ENCODE measurements at regions not wholly inside any gene's neighbourhood (a gene's known extent, or its start where the extent isn't known, plus 50 kb on each side); places are given as distances from the start of the nearest gene placed in this dataset.

DNA sequence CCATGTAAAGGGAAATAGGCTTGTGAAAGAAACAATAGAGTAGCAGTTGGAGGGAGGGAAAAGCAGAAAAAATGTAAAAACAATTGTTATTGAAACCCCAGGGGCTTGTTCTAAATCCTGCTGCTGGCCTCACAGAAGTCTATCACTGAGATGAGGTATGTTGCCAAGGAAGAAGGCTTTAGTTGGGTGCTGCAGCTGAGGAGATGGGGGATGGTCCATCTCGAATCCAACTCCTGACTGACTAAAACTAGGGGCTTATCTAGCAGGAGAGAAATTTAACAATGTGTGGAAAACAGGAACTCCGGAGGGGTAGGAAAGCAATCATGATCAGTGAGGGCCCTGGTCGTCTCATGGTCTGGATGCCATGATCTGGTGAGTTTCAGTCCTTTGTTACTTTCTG lies 225.0 kb upstream of the EXOC2 start:
- no peaks in the 10 kb centered on the region for H3K4me1 ChIP-seq
- DNase-seq (ENCODE audit: low spot score in 2 of 2), result no peak
- no peaks in the 10 kb centered on the region for H3K36me3 ChIP-seq
- no peak overlapping the region for H3K4me3 ChIP-seq
- WGBS, 2 donors, result 72 to 82% methylated on average over 3 of the region's 3 CpGs
- no peak for TF ChIP-seq POLR2A (IDR thresholded peaks at IDR 0.05)
- TF ChIP-seq, protein P1, sequence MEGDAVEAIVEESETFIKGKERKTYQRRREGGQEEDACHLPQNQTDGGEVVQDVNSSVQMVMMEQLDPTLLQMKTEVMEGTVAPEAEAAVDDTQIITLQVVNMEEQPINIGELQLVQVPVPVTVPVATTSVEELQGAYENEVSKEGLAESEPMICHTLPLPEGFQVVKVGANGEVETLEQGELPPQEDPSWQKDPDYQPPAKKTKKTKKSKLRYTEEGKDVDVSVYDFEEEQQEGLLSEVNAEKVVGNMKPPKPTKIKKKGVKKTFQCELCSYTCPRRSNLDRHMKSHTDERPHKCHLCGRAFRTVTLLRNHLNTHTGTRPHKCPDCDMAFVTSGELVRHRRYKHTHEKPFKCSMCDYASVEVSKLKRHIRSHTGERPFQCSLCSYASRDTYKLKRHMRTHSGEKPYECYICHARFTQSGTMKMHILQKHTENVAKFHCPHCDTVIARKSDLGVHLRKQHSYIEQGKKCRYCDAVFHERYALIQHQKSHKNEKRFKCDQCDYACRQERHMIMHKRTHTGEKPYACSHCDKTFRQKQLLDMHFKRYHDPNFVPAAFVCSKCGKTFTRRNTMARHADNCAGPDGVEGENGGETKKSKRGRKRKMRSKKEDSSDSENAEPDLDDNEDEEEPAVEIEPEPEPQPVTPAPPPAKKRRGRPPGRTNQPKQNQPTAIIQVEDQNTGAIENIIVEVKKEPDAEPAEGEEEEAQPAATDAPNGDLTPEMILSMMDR (IDR thresholded peaks at IDR 0.05), result no peak
- no peak for TF ChIP-seq EP300 (IDR thresholded peaks at IDR 0.05)
- no peak overlapping the region for H3K27ac ChIP-seq
- H3K27me3 ChIP-seq, result peaks cover 0 to 5% of the 10 kb centered on the region in 2 donors
- H3K9me3 ChIP-seq, result peaks cover 0 to 27% (median 4%) of the 10 kb centered on the region in 4 donors

DNA sequence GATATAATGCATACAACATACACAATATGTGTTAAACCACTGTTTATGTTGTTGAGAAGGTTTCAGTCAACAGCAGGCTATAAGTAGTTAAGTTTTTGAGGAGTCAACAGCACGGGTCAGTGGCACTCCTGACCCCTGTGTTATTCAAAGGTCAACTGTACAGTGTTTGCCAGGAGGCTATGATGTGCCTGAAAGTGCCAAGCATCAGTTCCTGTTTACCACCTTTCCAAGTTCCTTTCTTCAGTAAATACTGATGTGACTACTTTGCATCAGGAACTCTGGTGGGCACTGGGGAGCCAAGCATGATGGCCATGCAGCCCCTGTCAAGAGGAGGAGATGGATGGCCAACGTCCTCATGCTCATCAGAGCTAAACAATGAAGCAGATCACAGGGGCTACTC lies 224.4 kb upstream of the EXOC2 start:
- Histone ChIP-seq H3K4me3 (no peak overlapping the region), H3K9me3 (peaks cover 0 to 25% (median 4%) of the 10 kb centered on the region in 4 donors), H3K4me1 (no peaks in the 10 kb centered on the region), H3K27me3 (peaks cover 0 to 5% of the 10 kb centered on the region in 2 donors), H3K27ac (no peak overlapping the region), H3K36me3 (no peaks in the 10 kb centered on the region)
- no peak for TF ChIP-seq EP300 (IDR thresholded peaks at IDR 0.05)
- TF ChIP-seq POLR2A (IDR thresholded peaks at IDR 0.05), result no peak
- TF ChIP-seq, protein P1 (IDR thresholded peaks at IDR 0.05), result no peak
- 29 to 33% methylated on average over 2 of the region's 2 CpGs for WGBS, 2 donors
- no peak for DNase-seq (ENCODE audit: low spot score in 2 of 2)

DNA sequence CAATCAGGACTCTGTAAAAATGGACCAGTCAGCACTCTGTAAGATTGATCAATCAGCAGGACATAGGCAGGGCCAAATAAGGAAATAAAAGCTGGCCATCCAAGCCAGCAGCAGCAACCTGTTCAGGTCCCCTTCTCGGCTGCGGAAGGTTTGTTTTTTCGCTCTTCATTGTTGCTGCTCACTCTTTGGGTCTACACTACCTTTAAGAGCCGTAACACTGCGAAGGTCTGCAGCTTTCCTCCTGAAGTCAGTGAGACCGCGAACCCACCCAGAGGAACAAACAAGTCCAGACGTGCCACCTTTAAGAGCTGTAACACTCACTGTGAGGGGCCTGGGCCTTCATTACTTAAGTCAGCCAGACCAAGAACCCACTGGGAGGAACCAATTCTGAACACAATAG lies 223.2 kb upstream of the EXOC2 start:
- Histone ChIP-seq H3K9me3 (peaks cover 0 to 14% (median 1%) of the 10 kb centered on the region in 4 donors), H3K27me3 (peaks cover 0 to 5% of the 10 kb centered on the region in 2 donors), H3K36me3 (no peaks in the 10 kb centered on the region), H3K4me1 (no peaks in the 10 kb centered on the region), H3K4me3 (no peak overlapping the region), H3K27ac (no peak overlapping the region)
- TF ChIP-seq, protein P1 (IDR thresholded peaks at IDR 0.05), result no peak
- TF ChIP-seq EP300 (IDR thresholded peaks at IDR 0.05), result no peak
- no peak for TF ChIP-seq POLR2A (IDR thresholded peaks at IDR 0.05)
- 92% methylated on average over 8 of the region's 8 CpGs for WGBS, 2 donors
- no peak for DNase-seq (ENCODE audit: low spot score in 2 of 2)

DNA sequence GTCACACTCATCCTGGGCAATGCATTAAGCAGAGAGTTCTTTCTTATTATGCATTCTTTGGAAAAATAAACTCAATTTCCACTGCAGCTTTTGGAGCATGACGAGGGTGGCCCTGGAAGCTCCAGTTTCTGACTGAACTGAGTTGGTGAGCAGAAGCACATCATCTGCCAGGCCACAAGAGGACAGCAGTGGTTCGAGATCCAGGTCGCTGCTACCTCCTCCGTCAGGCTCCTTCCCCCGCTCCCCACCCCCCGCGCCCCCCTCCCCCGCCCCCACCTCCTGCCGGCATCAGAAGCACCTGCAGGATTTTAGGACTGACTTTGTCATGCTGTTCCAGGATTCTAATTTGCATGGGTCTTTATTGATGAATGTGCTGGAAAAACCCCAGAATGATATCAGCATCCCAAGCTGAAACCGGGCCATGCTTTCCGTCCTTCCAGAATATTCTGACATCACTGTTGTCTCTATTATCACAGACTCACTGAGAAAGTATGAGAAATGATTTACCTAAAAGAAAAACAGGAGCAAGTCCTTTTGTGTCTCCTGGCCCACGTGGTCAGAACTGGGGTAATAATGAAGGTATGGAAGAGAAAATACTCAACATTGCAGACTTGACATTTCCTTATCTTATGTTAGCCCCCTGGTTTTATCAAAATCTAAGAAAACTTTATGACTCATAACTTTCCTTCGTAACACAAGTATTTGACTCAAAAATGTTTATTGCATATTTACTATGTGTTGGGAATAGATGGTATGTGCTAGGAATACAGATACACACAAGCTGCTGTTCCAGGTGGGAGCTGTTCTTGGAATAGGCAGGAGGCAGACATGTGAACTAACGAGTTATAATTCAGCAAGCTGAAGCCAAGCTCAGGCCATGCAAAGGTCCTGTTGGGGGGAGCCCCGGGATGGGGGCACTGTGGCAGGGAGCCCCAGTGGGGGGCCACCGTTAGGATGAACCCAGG lies 220.2 kb upstream of the EXOC2 start:
- no peaks in the 10 kb centered on the region for H3K4me1 ChIP-seq
- no peaks in the 10 kb centered on the region for H3K9me3 ChIP-seq
- H3K27me3 ChIP-seq, result peaks cover 0 to 5% of the 10 kb centered on the region in 2 donors
- no peak overlapping the region for H3K27ac ChIP-seq
- no peak overlapping the region for H3K4me3 ChIP-seq
- H3K36me3 ChIP-seq, result no peaks in the 10 kb centered on the region
- DNase-seq (ENCODE audit: low spot score in 2 of 2), result peak in 1 of 2 donors; percentile 7
- TF ChIP-seq, protein P1 (IDR thresholded peaks at IDR 0.05), result peak in 3 of 5 experiments; percentile 16 to 23 (median 21)
- TF ChIP-seq POLR2A (IDR thresholded peaks at IDR 0.05), result no peak
- WGBS, 2 donors, result 17 to 21% methylated on average over 16 of the region's 16 CpGs

DNA sequence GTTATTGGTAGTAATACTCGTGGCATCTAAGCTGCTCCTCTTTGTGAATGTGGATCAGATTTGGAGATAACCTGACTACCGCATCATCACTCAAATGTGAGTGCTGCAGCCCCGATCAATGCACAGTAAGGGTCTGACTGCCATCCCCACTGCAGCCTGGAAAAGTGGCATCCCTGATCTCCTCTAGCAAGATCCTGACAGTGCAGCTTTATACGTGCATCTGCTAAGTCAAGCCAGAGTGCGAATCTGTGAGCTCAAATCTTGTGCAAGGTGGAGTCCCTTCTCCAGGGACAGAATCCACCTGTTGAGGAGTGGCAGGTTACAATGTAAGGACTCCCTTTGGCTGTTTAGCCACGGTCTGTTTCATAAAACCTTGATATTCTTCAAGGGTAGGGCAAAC lies 215.0 kb upstream of the EXOC2 start:
- Histone ChIP-seq H3K27me3 (no peaks in the 10 kb centered on the region), H3K4me1 (no peaks in the 10 kb centered on the region), H3K9me3 (no peaks in the 10 kb centered on the region), H3K4me3 (no peak overlapping the region), H3K36me3 (no peaks in the 10 kb centered on the region), H3K27ac (no peak overlapping the region)
- DNase-seq (ENCODE audit: low spot score in 2 of 2), result no peak
- TF ChIP-seq POLR2A (IDR thresholded peaks at IDR 0.05), result no peak
- TF ChIP-seq, protein P1 (IDR thresholded peaks at IDR 0.05), result no peak
- no peak for TF ChIP-seq EP300 (IDR thresholded peaks at IDR 0.05)
- WGBS, 2 donors, result 80 to 81% methylated on average over 6 of the region's 6 CpGs

Measured in tibial nerve (tissue), 4 donors.